Stimulated activated CD4-positive, alpha-beta T cell treated with anti-CD3 and anti-CD28 coated beads, Interleukin-1b, Interleukin-23, amount 100 ng/mL, for 4 hours (primary cell): ENCODE measurements at regions not wholly inside any gene's neighbourhood (a gene's known extent, or its start where the extent isn't known, plus 50 kb on each side); places are given as distances from the start of the nearest gene placed in this dataset.

Experiments
- DNase-seq, 2 donors: peaks; one replicate each; pipeline ENCODE4 v3.0.0-alpha.2; 2020; ENCODE audit warnings: low read depth in 2 of 2

DNA sequence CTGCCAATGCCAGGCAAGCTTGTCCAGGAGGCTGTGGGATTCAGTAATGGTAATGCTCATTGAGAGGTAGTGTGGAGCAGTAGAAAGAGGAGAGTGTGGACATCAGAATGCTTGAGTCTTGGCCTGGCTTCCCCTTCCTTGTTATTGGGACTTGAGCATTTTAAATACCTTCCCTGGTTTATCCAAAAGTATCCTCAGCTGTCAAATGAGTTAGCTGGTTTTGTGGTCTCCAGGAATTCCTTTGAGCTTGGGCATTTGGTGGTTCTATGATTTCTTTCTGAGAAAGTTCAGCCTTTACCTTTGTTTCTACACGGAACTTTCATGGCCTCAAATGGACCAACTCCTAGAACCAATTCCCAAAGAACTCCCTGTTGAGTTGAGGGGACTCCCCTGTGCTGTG is 264.3 kb downstream of the PTEN start:
- no peak for DNase-seq

- DNase-seq, result no peak
Measured at GRCh38 chr10:88129013-88129412, 265.6 kb downstream of the PTEN start.

- DNase-seq, result no peak
Measured at GRCh38 chr10:88130912-88131311, 267.5 kb downstream of the PTEN start.

DNA sequence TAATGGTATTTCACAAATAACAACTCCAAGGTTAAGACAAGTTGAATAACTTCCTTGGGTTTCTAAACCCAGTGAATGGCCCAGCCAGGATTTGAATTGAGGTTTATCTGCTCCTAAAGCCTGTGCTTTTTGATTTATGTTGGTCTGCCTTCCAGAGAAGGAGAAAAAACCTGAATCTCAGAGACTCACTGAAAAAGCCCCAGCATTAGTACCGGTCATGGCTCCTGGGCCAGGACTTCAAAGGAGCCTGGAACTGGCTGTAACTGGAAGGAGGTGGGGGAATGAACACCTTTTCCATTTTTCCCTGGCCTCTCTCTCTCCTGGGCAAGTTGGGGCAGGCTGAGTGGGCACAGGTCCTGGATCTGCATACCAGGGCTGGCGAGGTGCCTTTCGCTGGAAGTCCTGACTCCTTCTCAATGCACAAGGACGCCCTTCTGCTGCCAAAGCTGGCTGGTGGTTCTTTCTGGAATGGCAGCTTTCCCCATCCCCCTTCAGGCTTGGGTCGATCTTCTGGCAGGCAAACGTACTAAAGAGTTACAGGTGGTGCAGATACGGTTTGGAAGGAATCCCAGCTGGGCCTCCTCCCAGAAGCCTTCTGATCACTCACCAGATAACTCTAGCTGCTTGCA is 268.2 kb downstream of the PTEN start:
- no peak for DNase-seq

DNA sequence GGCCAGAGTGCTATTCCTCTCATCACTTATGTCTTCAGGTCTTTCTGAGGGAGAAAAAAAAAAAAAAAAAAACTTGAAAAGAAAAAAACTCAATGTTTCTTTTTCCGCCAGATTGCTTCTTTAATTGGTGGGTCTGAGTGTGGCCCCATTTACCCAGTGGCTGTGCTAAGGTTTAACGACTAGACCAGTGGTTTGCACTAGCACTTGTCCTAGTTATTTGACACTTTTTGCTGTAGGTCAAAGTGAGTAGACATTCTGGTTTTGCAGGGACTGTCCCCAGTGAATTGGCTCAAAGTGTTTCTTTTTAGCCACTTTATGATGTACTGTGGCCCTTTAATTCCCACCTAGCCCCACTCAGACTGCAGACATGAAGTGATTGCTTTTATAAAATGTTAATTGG is 273.3 kb downstream of the PTEN start:
- DNase-seq, result no peak

GRCh38 chr10:88138319-88138848 is 275.0 kb downstream of the PTEN start:
- no peak for DNase-seq

DNA sequence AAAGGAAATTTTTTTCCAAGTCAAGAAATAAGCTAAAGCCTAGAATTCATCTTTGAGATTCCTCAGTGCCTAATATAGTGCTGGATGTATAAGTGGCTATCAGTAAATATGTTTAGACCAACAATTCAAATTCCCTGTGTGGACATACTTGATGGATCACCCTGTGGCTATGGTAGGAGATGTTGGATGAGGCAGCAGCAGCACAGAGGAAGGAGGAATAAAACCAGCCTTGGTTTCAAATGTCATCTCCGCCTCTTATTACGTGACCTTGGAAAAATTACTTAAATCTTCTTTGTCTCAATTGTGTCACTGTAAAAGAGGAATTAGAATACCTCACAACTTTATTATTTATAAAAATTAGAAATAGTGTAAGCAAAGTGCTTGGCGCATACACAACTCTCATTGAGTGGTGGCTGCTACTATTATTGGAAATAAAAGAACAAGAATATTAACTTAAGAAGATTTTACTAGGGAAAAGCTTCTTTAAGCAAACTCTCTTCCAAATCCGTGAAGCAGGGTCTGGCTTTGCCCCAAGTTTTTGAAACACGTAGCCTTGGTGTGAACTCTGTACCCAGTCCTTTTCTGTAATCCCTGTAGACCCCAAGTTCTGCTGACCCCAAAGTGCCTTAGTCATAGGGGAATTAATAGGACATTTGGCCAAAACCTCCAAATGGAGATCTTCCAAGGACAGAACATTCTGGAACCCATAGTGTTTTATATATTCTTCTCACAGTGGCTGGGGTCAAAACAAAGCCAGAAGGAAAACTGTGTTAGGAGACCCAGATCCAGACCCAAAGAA is 283.8 kb downstream of the PTEN start:
- no peak for DNase-seq

- DNase-seq, result no peak
Measured at GRCh38 chr10:88149906-88150305, 286.5 kb downstream of the PTEN start.

DNA sequence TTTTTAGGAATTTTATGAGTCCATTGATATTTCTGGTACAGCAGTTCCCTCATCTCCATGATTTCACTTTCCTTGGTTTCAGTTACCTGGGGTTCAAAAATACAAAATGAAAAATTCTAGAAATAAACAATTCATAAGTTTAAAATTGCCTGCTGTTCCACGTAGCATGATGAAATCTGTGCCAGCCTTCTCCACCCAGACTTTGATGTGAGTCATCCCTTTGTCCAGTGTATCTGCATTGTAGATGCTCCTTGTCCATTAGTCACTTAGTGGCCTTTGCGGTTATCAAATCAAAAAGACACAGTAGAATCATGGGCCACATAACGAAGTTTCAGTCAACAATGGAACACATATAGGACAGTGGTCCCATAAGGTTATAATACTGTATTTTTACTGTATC is 286.9 kb downstream of the PTEN start:
- DNase-seq, result no peak

DNA sequence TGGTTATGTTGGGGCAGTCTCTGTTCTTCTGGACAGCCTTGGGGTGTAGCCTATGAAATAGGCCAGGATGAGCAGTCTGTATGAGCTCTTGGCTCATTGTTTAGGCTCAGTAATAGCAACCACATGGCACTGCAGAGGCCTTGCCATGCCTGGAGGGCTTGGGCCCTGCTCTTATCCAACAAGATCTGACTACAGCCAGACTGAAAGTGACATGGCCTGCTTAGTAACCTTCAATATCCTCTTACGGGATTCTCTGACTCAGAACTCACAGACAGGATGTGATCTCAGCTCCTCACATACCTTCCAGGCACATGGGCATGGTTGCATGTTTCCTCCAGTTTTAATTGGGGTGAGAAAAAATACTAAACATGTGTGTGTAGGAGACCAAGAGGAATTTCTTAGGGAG is 289.3 kb downstream of the PTEN start:
- peak; percentile 15 to 23 for DNase-seq

- no peak for DNase-seq
Measured at GRCh38 chr10:88154596-88155250, 291.3 kb downstream of the PTEN start.

DNA sequence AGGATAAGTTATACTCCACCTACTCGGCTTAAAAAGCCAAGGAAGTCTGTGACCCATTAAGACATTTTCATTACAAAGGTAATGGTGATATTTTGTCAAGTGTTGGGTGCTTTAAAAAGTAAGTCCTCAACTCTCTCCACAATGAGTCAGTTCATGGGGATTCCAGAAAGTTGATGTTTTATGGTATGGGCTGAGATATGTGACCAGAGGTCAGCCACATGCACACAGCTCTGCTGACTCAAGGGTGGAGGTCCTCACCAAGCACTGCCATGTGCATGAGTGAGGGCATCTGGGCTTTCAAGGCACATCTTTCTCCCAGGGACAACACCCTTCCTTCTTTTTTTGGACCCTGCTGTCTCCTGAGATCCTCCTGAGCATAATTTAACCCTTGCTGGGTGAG is 292.9 kb downstream of the PTEN start:
- no peak for DNase-seq

- no peak for DNase-seq
Measured at GRCh38 chr10:88157981-88158465, 294.6 kb downstream of the PTEN start.

- DNase-seq, result no peak
Measured at GRCh38 chr10:88158526-88159122, 295.2 kb downstream of the PTEN start.

DNA sequence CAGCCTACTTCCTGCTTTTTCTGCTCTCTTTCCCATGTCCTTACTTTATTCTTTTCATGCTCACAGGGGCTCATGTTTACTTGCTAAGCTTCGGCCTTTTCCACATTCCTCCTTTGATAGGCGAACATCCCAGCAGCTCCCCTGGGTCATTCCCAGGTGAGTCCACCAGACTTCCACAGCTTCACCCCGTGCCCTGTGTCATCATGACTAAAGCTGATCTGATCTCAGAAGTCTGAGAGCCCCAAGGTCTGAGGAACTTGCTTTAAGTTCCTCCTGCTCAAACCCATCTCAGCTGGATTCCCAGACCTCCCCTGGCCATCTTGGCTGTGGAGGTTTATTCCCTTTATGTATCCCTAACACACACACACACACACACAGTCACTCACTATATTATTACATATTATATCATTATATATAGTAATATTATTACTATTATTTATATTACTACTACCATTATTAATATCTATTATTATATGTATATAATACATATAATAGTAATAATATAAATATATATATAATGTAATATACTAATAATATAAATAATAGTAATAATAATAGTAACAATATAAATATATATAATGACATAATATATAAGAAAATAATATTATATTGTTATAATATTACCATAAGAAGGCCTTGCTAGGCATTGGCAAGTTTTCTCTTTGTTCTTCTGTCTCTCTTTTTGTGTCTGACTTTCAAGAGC is 295.9 kb downstream of the PTEN start:
- no peak for DNase-seq

GRCh38 chr10:88161070-88161469 is 297.6 kb downstream of the PTEN start:
- no peak for DNase-seq

DNA sequence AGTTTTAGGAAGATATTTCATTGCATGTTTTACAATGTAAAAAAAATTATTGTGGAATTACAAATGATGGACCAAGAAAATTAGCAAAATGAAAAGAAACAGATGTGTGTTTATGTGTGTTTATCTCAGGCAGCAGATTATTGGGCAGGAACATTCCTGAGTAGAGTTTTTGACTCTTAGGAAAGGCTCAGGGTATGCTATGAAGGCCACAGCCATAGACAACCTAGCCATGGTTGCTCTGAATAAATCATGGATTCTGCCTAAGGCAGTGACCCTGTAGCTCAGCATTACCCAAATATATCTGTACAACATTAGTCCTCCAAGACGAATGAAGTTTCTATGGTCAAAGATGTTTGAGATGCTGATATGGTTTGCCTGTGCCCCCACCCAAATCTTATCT is 298.3 kb downstream of the PTEN start:
- no peak for DNase-seq

- no peak for DNase-seq
Measured at GRCh38 chr10:88162852-88163251, 299.4 kb downstream of the PTEN start.

DNA sequence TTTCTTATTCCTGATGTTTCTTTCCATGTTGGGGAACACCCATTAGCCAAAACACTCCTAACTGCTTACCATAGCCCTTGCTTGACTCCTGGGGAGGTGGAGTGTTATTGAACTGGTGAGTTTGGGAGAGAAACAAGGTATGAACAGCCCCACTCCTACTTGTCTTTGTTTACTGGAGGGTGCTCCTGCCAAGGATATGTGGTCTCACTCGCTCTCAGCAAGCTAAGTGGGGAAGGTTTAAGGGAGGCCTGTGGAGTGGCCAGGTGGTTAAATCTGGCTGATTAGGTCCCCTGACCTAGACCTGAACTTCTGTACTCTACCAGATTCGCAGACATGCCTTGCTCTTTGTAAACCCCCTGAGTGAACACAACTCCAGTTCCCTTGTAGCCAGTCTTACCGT is 300.1 kb downstream of the PTEN start:
- DNase-seq, result no peak

GRCh38 chr10:88164471-88164870 is 301.0 kb downstream of the PTEN start:
- no peak for DNase-seq

DNA sequence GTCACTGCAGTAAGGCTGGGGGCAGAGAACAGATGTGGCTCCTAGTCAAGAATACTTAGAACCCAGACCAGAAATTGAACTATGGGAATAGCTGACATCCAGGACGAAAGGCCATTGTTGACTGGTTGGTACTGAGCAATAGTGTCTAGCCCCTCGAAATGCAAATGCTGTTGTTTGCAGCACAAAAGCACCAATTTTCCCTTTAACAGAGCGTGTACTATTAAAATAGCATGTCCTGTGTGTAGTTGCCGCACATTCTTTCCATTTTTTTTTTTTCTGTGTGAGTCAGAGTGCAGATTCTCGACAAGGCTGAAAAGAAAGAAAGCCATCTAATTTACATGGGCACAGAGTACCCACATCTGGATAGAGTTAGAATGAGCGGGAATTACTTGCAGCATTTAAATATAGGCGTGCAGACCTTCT is 302.4 kb downstream of the PTEN start:
- no peak for DNase-seq
